ENCODE measurements at regions not wholly inside any gene's neighbourhood (a gene's known extent, or its start where the extent isn't known, plus 50 kb on each side); places are given as distances from the start of the nearest gene placed in this dataset.
A peak's percentile ranks its signal among the peaks of the same experiment; 100 is the strongest.
"Not testable (repeated sequence)": the region's sequence is repeated elsewhere in the genome, so short reads cannot be mapped to it uniquely, and the experiment has no call there.

- no peak overlapping the region for H3K4me3 ChIP-seq
- 10 to 18% methylated on average over 2 of the region's 2 CpGs for WGBS, 2 donors
- no peaks in the 10 kb centered on the region for H3K27me3 ChIP-seq
- no peak for DNase-seq
- intact Hi-C loops (cut with DNase I) = no loop called here
- H3K4me1 ChIP-seq = no peaks in the 10 kb centered on the region
- TF ChIP-seq POLR2A (IDR thresholded peaks at IDR 0.05) (no peak), CTCF (IDR thresholded peaks at IDR 0.05) (no peak)
- no peaks in the 10 kb centered on the region for H3K9me3 ChIP-seq
- H3K36me3 ChIP-seq (replicated peaks in 1 of 2; ENCODE audit: insufficient read depth in 1 of 2, low read depth in 2 of 2) = no peaks in the 10 kb centered on the region
- ATAC-seq = no peak
- no peak overlapping the region for H3K27ac ChIP-seq
Observed at GRCh38 chr13:19362946-19363510, 181.4 kb upstream of the TUBA3C start.

- H3K9me3 ChIP-seq; ATAC-seq; intact Hi-C loops (cut with DNase I); H3K27ac ChIP-seq; H3K36me3 ChIP-seq (replicated peaks in 1 of 2; ENCODE audit: insufficient read depth in 1 of 2, low read depth in 2 of 2); DNase-seq; H3K27me3 ChIP-seq; H3K4me3 ChIP-seq; H3K4me1 ChIP-seq: not testable (repeated sequence)
- 59 to 88% methylated on average over 2 of the region's 2 CpGs for WGBS, 2 donors
Observed at GRCh38 chr13:19359697-19360096, 178.1 kb upstream of the TUBA3C start.

- ATAC-seq (no peak), DNase-seq (no peak)
- Histone ChIP-seq H3K4me1 (no peaks in the 10 kb centered on the region), H3K9me3 (no peaks in the 10 kb centered on the region), H3K27me3 (no peaks in the 10 kb centered on the region), H3K4me3 (no peak overlapping the region), H3K27ac (no peak overlapping the region), H3K36me3 (replicated peaks in 1 of 2; ENCODE audit: insufficient read depth in 1 of 2, low read depth in 2 of 2) (no peaks in the 10 kb centered on the region)
- intact Hi-C loops (cut with DNase I) = no loop called here
- 67 to 81% methylated on average over 13 of the region's 14 CpGs for WGBS, 2 donors
- TF ChIP-seq CTCF (IDR thresholded peaks at IDR 0.05) (no peak), POLR2A (IDR thresholded peaks at IDR 0.05) (no peak)
Observed at GRCh38 chr13:19345916-19346422, 164.3 kb upstream of the TUBA3C start.

- TF ChIP-seq POLR2A (IDR thresholded peaks at IDR 0.05) (no peak), CTCF (IDR thresholded peaks at IDR 0.05) (no peak)
- intact Hi-C loops (cut with DNase I) = no loop called here
- ATAC-seq (no peak), DNase-seq (no peak)
- Histone ChIP-seq H3K36me3 (replicated peaks in 1 of 2; ENCODE audit: insufficient read depth in 1 of 2, low read depth in 2 of 2) (no peaks in the 10 kb centered on the region), H3K27ac (no peak overlapping the region), H3K4me1 (no peaks in the 10 kb centered on the region), H3K9me3 (no peaks in the 10 kb centered on the region), H3K27me3 (no peaks in the 10 kb centered on the region), H3K4me3 (no peak overlapping the region)
- 31 to 38% methylated on average over 5 to 9 of the region's 10 CpGs for WGBS, 2 donors
Observed at GRCh38 chr13:19345158-19345557, 163.5 kb upstream of the TUBA3C start.

GRCh38 chr13:19344585-19345120, 163.0 kb upstream of the TUBA3C start:
- H3K27me3 ChIP-seq; H3K9me3 ChIP-seq; H3K27ac ChIP-seq; intact Hi-C loops (cut with DNase I); ATAC-seq; H3K36me3 ChIP-seq (replicated peaks in 1 of 2; ENCODE audit: insufficient read depth in 1 of 2, low read depth in 2 of 2); H3K4me3 ChIP-seq; H3K4me1 ChIP-seq: not testable (repeated sequence)
- peak in 1 of 4 donors; percentile 10 for DNase-seq
- 5% methylated on average over 34 of the region's 50 CpGs; no CpG with 5 or more reads in 1 of the 2 donors for WGBS, 2 donors

- H3K36me3 ChIP-seq (replicated peaks in 1 of 2; ENCODE audit: insufficient read depth in 1 of 2, low read depth in 2 of 2) = no peaks in the 10 kb centered on the region
- no peaks in the 10 kb centered on the region for H3K4me1 ChIP-seq
- no peak overlapping the region for H3K27ac ChIP-seq
- no peak overlapping the region for H3K4me3 ChIP-seq
- H3K9me3 ChIP-seq = no peaks in the 10 kb centered on the region
- ATAC-seq (no peak), DNase-seq (no peak)
- no peaks in the 10 kb centered on the region for H3K27me3 ChIP-seq
- TF ChIP-seq CTCF (IDR thresholded peaks at IDR 0.05) = no peak
- no peak for TF ChIP-seq POLR2A (IDR thresholded peaks at IDR 0.05)
- intact Hi-C loops (cut with DNase I) = no loop called here
- whole genome bisulfite sequencing, 2 donors = 40 to 58% methylated on average over 3 of the region's 3 CpGs
Observed at GRCh38 chr13:19332378-19332777, 150.8 kb upstream of the TUBA3C start.
